Testis (tissue), 2 donors: ENCODE measurements at regions not wholly inside any gene's neighbourhood (a gene's known extent, or its start where the extent isn't known, plus 50 kb on each side); places are given as distances from the start of the nearest gene placed in this dataset.

ENCODE experiments used
- CTCF ChIP-seq, 3 experiments: fragments of 450-650 bp in 2 of 3; fragments of 200-600 bp in 1 of 3; sonication (generic) in 1 of 3; IDR thresholded peaks; one replicate each; pipeline ENCODE4 v1.5.1; 2016 to 2019; ENCODE audit warnings: antibody characterized with exemption in 3 of 3, mild to moderate bottlenecking in 2 of 3, moderate library complexity in 1 of 3
- POLR2A ChIP-seq: fragments of 450-650 bp; IDR thresholded peaks from one replicate; pipeline ENCODE4 v1.6.1; 2017; ENCODE audit warnings: antibody characterized with exemption, mild to moderate bottlenecking, moderate library complexity

GRCh38 chr5:3340471-3340870 lies 255.2 kb upstream of the IRX1 start:
- TF ChIP-seq CTCF (IDR thresholded peaks at IDR 0.05) (no peak), POLR2A (no peak)
